GM12878 (cell line): ENCODE measurements at regions not wholly inside any gene's neighbourhood (a gene's known extent, or its start where the extent isn't known, plus 50 kb on each side); places are given as distances from the start of the nearest gene placed in this dataset.

Source experiments
- ATAC-seq: fragments of 200-7000 bp; cut with Tn5 transposase; 3 replicates; pipeline ENCODE4 v1.9.1; 2020; ENCODE audit warnings: mild to moderate bottlenecking, moderate library complexity
- BruUV-seq: library from RNA; stranded (reverse); fragments of 400-500 nt; replicated peaks from 2 replicates; lab custom pipeline; 2021; lab: Mats Ljungman, UMichigan
- CTCF ChIA-PET: fragments of 300-600 bp; sonication (Branson Sonifier 250); formaldehyde crosslinking; extraction: SDS; loops from one replicate; lab custom pipeline; 2021; ENCODE audit warnings: inconsistent platforms; lab: Yijun Ruan, JAX
- POLR2A ChIA-PET: fragments of 350-600 bp; formaldehyde crosslinking; extraction: SDS; loops from one replicate; lab custom pipeline; 2021; ENCODE audit warnings: inconsistent platforms; lab: Charles Lee
- RAD21 ChIA-PET: fragments of 300-600 bp; sonication (Branson Sonifier 250); formaldehyde crosslinking; loops from one replicate; lab custom pipeline; 2023; ENCODE audit warnings: antibody characterized with exemption; ENCODE audit not compliant: unreplicated experiment; lab: Charles Lee
- SMC1A ChIA-PET: fragments of 300-600 bp; sonication (Branson Sonifier 250); formaldehyde crosslinking; loops from one replicate; lab custom pipeline; 2023; ENCODE audit not compliant: unreplicated experiment, uncharacterized antibody; lab: Charles Lee
- DNase-seq: peaks from one replicate; pipeline ENCODE4 v3.0.0-alpha.2; 2011; ENCODE audit warnings: low read depth, low spot score
- FAIRE-seq: peaks from 3 replicates; lab custom pipeline; 2011; peaks lifted over from hg19 to GRCh38; lab: Jason Lieb, UNC
- H2AFZ ChIP-seq: 2 replicates; pipeline ENCODE4 v1.6.0; 2011; ENCODE audit warnings: low read depth, low read length, control low read depth; ENCODE audit not compliant: control insufficient read depth
- H3K27ac ChIP-seq: 2 replicates; pipeline ENCODE4 v1.5.1; 2011; ENCODE audit warnings: control low read depth; ENCODE audit not compliant: control insufficient read depth, insufficient read depth
- H3K27me3 ChIP-seq, 2 experiments: replicated peaks in 1 of 2; 2 replicates each; pipeline versions ENCODE4 v1.6.0 to v1.6.1; 2011; ENCODE audit warnings: low read length in 1 of 2; ENCODE audit not compliant: control insufficient read depth in 2 of 2, insufficient read depth in 2 of 2
- H3K36me3 ChIP-seq, 2 experiments: 2 replicates each; pipeline ENCODE4 v1.5.1; 2011; ENCODE audit warnings: low read length in 1 of 2; ENCODE audit not compliant: control insufficient read depth in 2 of 2, insufficient read depth in 2 of 2
- H3K4me1 ChIP-seq: 2 replicates; pipeline ENCODE4 v1.6.1; 2011; ENCODE audit warnings: mild to moderate bottlenecking, low read length, moderate library complexity, mixed read lengths; ENCODE audit not compliant: control insufficient read depth, insufficient read depth
- H3K4me2 ChIP-seq: 2 replicates; pipeline ENCODE4 v1.6.0; 2011; ENCODE audit warnings: control low read depth; ENCODE audit not compliant: control insufficient read depth, insufficient read depth
- H3K4me3 ChIP-seq: fragments of 200-600 bp; sonication (generic); 2 replicates; pipeline ENCODE4 v1.5.1; 2016
- H3K79me2 ChIP-seq: 2 replicates; pipeline ENCODE4 v1.6.0; 2011; ENCODE audit warnings: low read length; ENCODE audit not compliant: control insufficient read depth, insufficient read depth
- H3K9ac ChIP-seq: 2 replicates; pipeline ENCODE4 v1.8.0; 2011; ENCODE audit warnings: low read length, control low read depth, mixed read lengths; ENCODE audit not compliant: control insufficient read depth, insufficient read depth
- H3K9me3 ChIP-seq: replicated peaks from 3 replicates; pipeline ENCODE4 v1.5.1; 2011; ENCODE audit warnings: mild to moderate bottlenecking, low read length; ENCODE audit not compliant: control insufficient read depth, insufficient read depth
- H4K20me1 ChIP-seq: 2 replicates; pipeline ENCODE4 v1.6.0; 2011; ENCODE audit not compliant: control insufficient read depth, insufficient read depth
- BCL11A ChIP-seq: IDR thresholded peaks from 2 replicates; pipeline ENCODE4 v1.6.1; 2011; ENCODE audit warnings: low read depth, low read length
- CBX5 ChIP-seq: sonication (generic); IDR thresholded peaks from 2 replicates; pipeline ENCODE4 v1.6.1; 2016; ENCODE audit warnings: low read depth, moderate library complexity, mild to moderate bottlenecking, inconsistent platforms
- EGR1 ChIP-seq, 2 experiments: IDR thresholded peaks; 1 replicate in 1 of 2; 2 replicates in 1 of 2; pipeline ENCODE4 v1.6.1; 2011 to 2012; ENCODE audit warnings: low read depth in 2 of 2, low read length in 2 of 2, borderline replicate concordance in 1 of 2, mild to moderate bottlenecking in 1 of 2, moderate library complexity in 1 of 2
- EP300 ChIP-seq, 2 experiments: fragments of 150-350 bp in 1 of 2; IDR thresholded peaks; 2 replicates each; pipeline ENCODE4 v1.6.1; 2011 to 2012; ENCODE audit warnings: low read depth in 2 of 2, low read length in 2 of 2, borderline replicate concordance in 1 of 2, improper control_type of control experiment in 1 of 2, inconsistent platforms in 1 of 2; ENCODE audit not compliant: control insufficient read depth in 1 of 2
- GABPA ChIP-seq: IDR thresholded peaks from 2 replicates; pipeline ENCODE4 v1.6.1; 2014; ENCODE audit warnings: antibody characterized with exemption, low read depth, mild to moderate bottlenecking, inconsistent platforms
- IKZF1 ChIP-seq: fragments of 450-650 bp; conservative IDR thresholded peaks from 2 replicates; pipeline ENCODE4 v1.6.1; 2017; ENCODE audit warnings: antibody characterized with exemption, mild to moderate bottlenecking
- MTA3 ChIP-seq: IDR thresholded peaks from 2 replicates; pipeline ENCODE4 v1.6.1; 2012; ENCODE audit warnings: low read length, inconsistent platforms, borderline replicate concordance
- NBN ChIP-seq: fragments of 450-650 bp; IDR thresholded peaks from 2 replicates; pipeline ENCODE4 v1.6.1; 2016
- NFYA ChIP-seq: IDR thresholded peaks from 2 replicates; pipeline ENCODE4 v1.6.1; 2011; ENCODE audit warnings: low read depth, mild to moderate bottlenecking, low read length, improper control_type of control experiment, borderline replicate concordance
- NRF1 ChIP-seq: conservative IDR thresholded peaks from 2 replicates; pipeline ENCODE4 v1.6.1; 2011; ENCODE audit warnings: mild to moderate bottlenecking, low read depth, low read length, improper control_type of control experiment
- SMAD1 ChIP-seq: fragments of 450-650 bp; IDR thresholded peaks from 2 replicates; pipeline ENCODE4 v1.6.1; 2018; ENCODE audit warnings: mild to moderate bottlenecking, low read depth; ENCODE audit not compliant: partially characterized antibody
- SMARCA5 ChIP-seq: fragments of 450-650 bp; IDR thresholded peaks from 2 replicates; pipeline ENCODE4 v1.6.1; 2017; ENCODE audit warnings: mild to moderate bottlenecking
- SP1 ChIP-seq: IDR thresholded peaks from one replicate; pipeline ENCODE4 v1.6.1; 2011; ENCODE audit warnings: low read depth, low read length
- TCF12 ChIP-seq: IDR thresholded peaks from 2 replicates; pipeline ENCODE4 v1.6.1; 2011; ENCODE audit warnings: low read depth, mild to moderate bottlenecking, low read length
- ZNF592 ChIP-seq: fragments of 450-650 bp; IDR thresholded peaks from 2 replicates; pipeline ENCODE4 v1.6.1; 2017; ENCODE audit warnings: mild to moderate bottlenecking, moderate library complexity
- WGBS: methylation state at CpG from one replicate; pipeline ENCODE4 v1.1.6; 2016; ENCODE audit warnings: low lambda C conversion rate; ENCODE audit not compliant: insufficient replicate concordance, insufficient coverage; ENCODE audit errors: missing lambda C conversion rate; 5-methylcytosine and 5-hydroxymethylcytosine counted together
- in situ Hi-C: fragments of 300-500 bp; cut with MboI; formaldehyde crosslinking; loops from 9 replicates; pipeline ENCODE4 v1.14.3; 2018; ENCODE audit warnings: mixed read lengths
- intact Hi-C: fragments of 100-400 bp; cut with micrococcal nuclease; formaldehyde crosslinking; loops from one replicate; pipeline ENCODE4 v1.14.2; 2022; ENCODE audit not compliant: unreplicated experiment
- TF ChIP-seq, protein P1 (sequence below): fragments of 450-650 bp; formaldehyde crosslinking; IDR thresholded peaks from 2 replicates; pipeline ENCODE4 v1.4.0; 2022; ENCODE audit warnings: mild to moderate bottlenecking, moderate library complexity
- TF ChIP-seq, protein P2 (sequence below), 3 experiments: IDR thresholded peaks in 2 of 3; conservative IDR thresholded peaks in 1 of 3; 2 replicates each; pipeline ENCODE4 v1.5.1; 2011; ENCODE audit warnings: low read depth in 3 of 3, low read length in 3 of 3, mild to moderate bottlenecking in 3 of 3, control low read depth in 2 of 3, moderate library complexity in 2 of 3, inconsistent platforms in 1 of 3, mixed read lengths in 1 of 3; ENCODE audit not compliant: control insufficient read depth in 2 of 3, insufficient read depth in 1 of 3; ENCODE audit errors: extremely low read depth in 1 of 3

GRCh38 chr14:99117671-99118045 lies 154.3 kb downstream of the BCL11B start:
- H3K4me1 ChIP-seq = no peaks in the 10 kb centered on the region
- WGBS = 54% methylated on average over 11 of the region's 11 CpGs
- in situ Hi-C loops (no loop called here), intact Hi-C loops (no loop called here)
- no peak overlapping the region for H3K4me3 ChIP-seq
- H3K27ac ChIP-seq = no peak overlapping the region
- RAD21 ChIA-PET = no interaction called here
- ATAC-seq (no peak), DNase-seq (no peak), FAIRE-seq (no peak)
- no TSS peak for BruUV-seq
- CTCF ChIA-PET = no interaction called here
- no peak overlapping the region for H3K4me2 ChIP-seq
- no peaks in the 10 kb centered on the region; the same call in 2 of the 3 replicates for H3K9me3 ChIP-seq
- no peaks in the 10 kb centered on the region for H3K79me2 ChIP-seq
- H3K9ac ChIP-seq = no peak overlapping the region
- no peaks in the 10 kb centered on the region for H3K27me3 ChIP-seq
- SMC1A ChIA-PET = no interaction called here
- no peak overlapping the region for H2AFZ ChIP-seq
- no peaks in the 10 kb centered on the region for H4K20me1 ChIP-seq
- no peak for TF ChIP-seq IKZF1
- no peak for TF ChIP-seq EP300 (IDR thresholded peaks at IDR 0.05; ENCODE audit: borderline replicate concordance in 1 of 2, control insufficient read depth in 1 of 2, low read depth in 2 of 2, low read length in 2 of 2)
- TF ChIP-seq, protein P1, sequence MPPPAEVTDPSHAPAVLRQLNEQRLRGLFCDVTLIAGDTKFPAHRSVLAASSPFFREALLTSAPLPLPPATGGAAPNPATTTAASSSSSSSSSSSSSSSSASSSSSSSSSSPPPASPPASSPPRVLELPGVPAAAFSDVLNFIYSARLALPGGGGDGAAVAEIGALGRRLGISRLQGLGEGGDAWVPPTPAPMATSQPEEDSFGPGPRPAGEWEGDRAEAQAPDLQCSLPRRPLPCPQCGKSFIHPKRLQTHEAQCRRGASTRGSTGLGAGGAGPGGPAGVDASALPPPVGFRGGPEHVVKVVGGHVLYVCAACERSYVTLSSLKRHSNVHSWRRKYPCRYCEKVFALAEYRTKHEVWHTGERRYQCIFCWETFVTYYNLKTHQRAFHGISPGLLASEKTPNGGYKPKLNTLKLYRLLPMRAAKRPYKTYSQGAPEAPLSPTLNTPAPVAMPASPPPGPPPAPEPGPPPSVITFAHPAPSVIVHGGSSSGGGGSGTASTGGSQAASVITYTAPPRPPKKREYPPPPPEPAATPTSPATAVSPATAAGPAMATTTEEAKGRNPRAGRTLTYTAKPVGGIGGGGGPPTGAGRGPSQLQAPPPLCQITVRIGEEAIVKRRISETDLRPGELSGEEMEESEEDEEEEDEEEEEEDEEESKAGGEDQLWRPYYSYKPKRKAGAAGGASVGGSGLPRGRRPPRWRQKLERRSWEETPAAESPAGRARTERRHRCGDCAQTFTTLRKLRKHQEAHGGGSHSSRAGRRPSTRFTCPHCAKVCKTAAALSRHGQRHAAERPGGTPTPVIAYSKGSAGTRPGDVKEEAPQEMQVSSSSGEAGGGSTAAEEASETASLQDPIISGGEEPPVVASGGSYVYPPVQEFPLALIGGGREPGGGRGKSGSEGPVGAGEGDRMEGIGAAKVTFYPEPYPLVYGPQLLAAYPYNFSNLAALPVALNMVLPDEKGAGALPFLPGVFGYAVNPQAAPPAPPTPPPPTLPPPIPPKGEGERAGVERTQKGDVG (CRISPR knock-in tag) = no peak
- no peak for TF ChIP-seq MTA3
- TF ChIP-seq, protein P2, sequence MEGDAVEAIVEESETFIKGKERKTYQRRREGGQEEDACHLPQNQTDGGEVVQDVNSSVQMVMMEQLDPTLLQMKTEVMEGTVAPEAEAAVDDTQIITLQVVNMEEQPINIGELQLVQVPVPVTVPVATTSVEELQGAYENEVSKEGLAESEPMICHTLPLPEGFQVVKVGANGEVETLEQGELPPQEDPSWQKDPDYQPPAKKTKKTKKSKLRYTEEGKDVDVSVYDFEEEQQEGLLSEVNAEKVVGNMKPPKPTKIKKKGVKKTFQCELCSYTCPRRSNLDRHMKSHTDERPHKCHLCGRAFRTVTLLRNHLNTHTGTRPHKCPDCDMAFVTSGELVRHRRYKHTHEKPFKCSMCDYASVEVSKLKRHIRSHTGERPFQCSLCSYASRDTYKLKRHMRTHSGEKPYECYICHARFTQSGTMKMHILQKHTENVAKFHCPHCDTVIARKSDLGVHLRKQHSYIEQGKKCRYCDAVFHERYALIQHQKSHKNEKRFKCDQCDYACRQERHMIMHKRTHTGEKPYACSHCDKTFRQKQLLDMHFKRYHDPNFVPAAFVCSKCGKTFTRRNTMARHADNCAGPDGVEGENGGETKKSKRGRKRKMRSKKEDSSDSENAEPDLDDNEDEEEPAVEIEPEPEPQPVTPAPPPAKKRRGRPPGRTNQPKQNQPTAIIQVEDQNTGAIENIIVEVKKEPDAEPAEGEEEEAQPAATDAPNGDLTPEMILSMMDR (IDR thresholded peaks at IDR 0.05 in 2 of 3, conservative IDR thresholded peaks at IDR 0.05 in 1 of 3; ENCODE audit: control insufficient read depth in 2 of 3, extremely low read depth in 1 of 3, insufficient read depth in 1 of 3, low read depth in 3 of 3, low read length in 3 of 3) = no peak
- TF ChIP-seq EGR1 (IDR thresholded peaks at IDR 0.05; ENCODE audit: borderline replicate concordance in 1 of 2, low read depth in 2 of 2, low read length in 2 of 2) = no peak
- TF ChIP-seq SP1 = no peak
- no peak for TF ChIP-seq CBX5
- no peak for TF ChIP-seq NRF1
- no peak for TF ChIP-seq NFYA
- TF ChIP-seq ZNF592 = no peak
- TF ChIP-seq BCL11A = no peak
- TF ChIP-seq TCF12 = no peak
- no peak for TF ChIP-seq SMAD1
- TF ChIP-seq GABPA = no peak
- no peak for TF ChIP-seq NBN
- no peak for TF ChIP-seq SMARCA5
- H3K36me3 ChIP-seq = no peaks in the 10 kb centered on the region
- POLR2A ChIA-PET = no interaction called here
